HG03442 (cell line): ENCODE measurements at regions not wholly inside any gene's neighbourhood (a gene's known extent, or its start where the extent isn't known, plus 50 kb on each side); places are given as distances from the start of the nearest gene placed in this dataset.
"Not testable (repeated sequence)": the region's sequence is repeated elsewhere in the genome, so short reads cannot be mapped to it uniquely, and the experiment has no call there.

Experiments
- ATAC-seq: cut with Tn5 transposase; IDR thresholded peaks from one replicate; pipeline ENCODE4 v1.9.1; 2021; ENCODE audit warnings: mild to moderate bottlenecking, moderate library complexity; ENCODE audit not compliant: unreplicated experiment

- ATAC-seq, result no peak
Observed at GRCh38 chr1:95659588-95659987, 425.6 kb downstream of the RWDD3 start.

GRCh38 chr1:95660736-95661135, 426.7 kb downstream of the RWDD3 start:
- ATAC-seq, result no peak

GRCh38 chr1:95663530-95663929, 429.5 kb downstream of the RWDD3 start:
- not testable (repeated sequence) for ATAC-seq

- no peak for ATAC-seq
Observed at GRCh38 chr1:95668165-95668564, 434.2 kb downstream of the RWDD3 start.

- not testable (repeated sequence) for ATAC-seq
Observed at GRCh38 chr1:95669638-95670037, 435.6 kb downstream of the RWDD3 start.

- ATAC-seq, result no peak
Observed at GRCh38 chr1:95671098-95671497, 437.1 kb downstream of the RWDD3 start.

- no peak for ATAC-seq
Observed at GRCh38 chr1:95679262-95679661, 445.3 kb downstream of the RWDD3 start.

- ATAC-seq, result no peak
Observed at GRCh38 chr1:95685081-95685480, 451.1 kb downstream of the RWDD3 start.

GRCh38 chr1:95686217-95686616, 452.2 kb downstream of the RWDD3 start:
- ATAC-seq, result no peak

- no peak for ATAC-seq
Observed at GRCh38 chr1:95699149-95699953, 465.3 kb downstream of the RWDD3 start.

GRCh38 chr1:95701450-95702173, 467.6 kb downstream of the RWDD3 start:
- no peak for ATAC-seq

GRCh38 chr1:95703046-95703445, 469.0 kb downstream of the RWDD3 start:
- no peak for ATAC-seq

GRCh38 chr1:95716097-95716496, 482.1 kb downstream of the RWDD3 start:
- no peak for ATAC-seq

GRCh38 chr1:95716550-95716949, 482.5 kb downstream of the RWDD3 start:
- ATAC-seq, result no peak

GRCh38 chr1:95723346-95723745, 489.3 kb downstream of the RWDD3 start:
- ATAC-seq, result no peak

GRCh38 chr1:95728841-95729240, 494.8 kb downstream of the RWDD3 start:
- no peak for ATAC-seq

GRCh38 chr1:95730986-95731385, 497.0 kb downstream of the RWDD3 start:
- no peak for ATAC-seq

- ATAC-seq, result no peak
Observed at GRCh38 chr1:95731466-95731865, 497.5 kb downstream of the RWDD3 start.

GRCh38 chr1:95733031-95733430, 499.0 kb downstream of the RWDD3 start:
- ATAC-seq, result no peak

- ATAC-seq, result no peak
Observed at GRCh38 chr1:95733671-95734070, 499.7 kb downstream of the RWDD3 start.

- ATAC-seq, result no peak
Observed at GRCh38 chr1:95734560-95734959, 500.6 kb downstream of the RWDD3 start.

- peak; percentile 86 for ATAC-seq
Observed at GRCh38 chr1:95742591-95743089, 508.6 kb downstream of the RWDD3 start.
